Esophagus muscularis mucosa (tissue), 4 donors: ENCODE measurements at regions not wholly inside any gene's neighbourhood (a gene's known extent, or its start where the extent isn't known, plus 50 kb on each side); places are given as distances from the start of the nearest gene placed in this dataset.

Experiments
- DNase-seq: peaks from one replicate; pipeline ENCODE4 v3.0.0-alpha.2; 2017; ENCODE audit errors: extremely low spot score
- H3K27ac ChIP-seq, 4 donors: fragments of 200-600 bp; sonication (generic); replicated peaks in 1 of 4; 1 replicate in 3 of 4; 2 replicates in 1 of 4; pipeline ENCODE4 v1.5.1; 2016 to 2019; ENCODE audit warnings: mild to moderate bottlenecking in 1 of 4
- H3K27me3 ChIP-seq, 4 donors: fragments of 200-600 bp; sonication (generic); one replicate each; pipeline versions ENCODE4 v1.5.1 to v1.6.0; 2016 to 2019
- H3K36me3 ChIP-seq, 4 donors: fragments of 200-600 bp; sonication (generic); one replicate each; pipeline ENCODE4 v1.5.1; 2016 to 2019
- H3K4me1 ChIP-seq, 4 donors: fragments of 200-600 bp; sonication (generic); one replicate each; pipeline ENCODE4 v1.5.1; 2016 to 2019
- H3K4me3 ChIP-seq, 4 donors: fragments of 200-600 bp; sonication (generic); 1 replicate in 2 of 4; 2 replicates in 2 of 4; pipeline ENCODE4 v1.5.1; 2016 to 2019; ENCODE audit warnings: mild to moderate bottlenecking in 4 of 4, moderate library complexity in 1 of 4
- H3K9me3 ChIP-seq, 4 donors: fragments of 200-600 bp; sonication (generic); 1 replicate in 3 of 4; 2 replicates in 1 of 4; pipeline ENCODE4 v1.5.1; 2016 to 2019
- CTCF ChIP-seq, 3 experiments: fragments of 200-600 bp in 2 of 3; fragments of 450-650 bp in 1 of 3; sonication (generic) in 2 of 3; IDR thresholded peaks; one replicate each; pipeline ENCODE4 v1.5.1; 2017 to 2019; ENCODE audit warnings: antibody characterized with exemption in 3 of 3, mild to moderate bottlenecking in 2 of 3, moderate library complexity in 1 of 3
- EP300 ChIP-seq: sonication (generic); formaldehyde crosslinking; IDR thresholded peaks from one replicate; pipeline ENCODE4 v1.6.1; 2017; ENCODE audit warnings: antibody characterized with exemption
- POLR2A ChIP-seq: fragments of 450-650 bp; IDR thresholded peaks from one replicate; pipeline ENCODE4 v1.6.1; 2017; ENCODE audit warnings: antibody characterized with exemption, moderate library complexity, mild to moderate bottlenecking, low read depth
- POLR2AphosphoS5 ChIP-seq, 2 donors: sonication (generic); formaldehyde crosslinking; IDR thresholded peaks; one replicate each; pipeline ENCODE4 v1.6.1; 2017; ENCODE audit warnings: antibody characterized with exemption in 2 of 2
- WGBS: methylation state at CpG from one replicate; pipeline ENCODE4 v1.1.5; 2018; 5-methylcytosine and 5-hydroxymethylcytosine counted together
- intact Hi-C: fragments of 100-400 bp; cut with DNase I; formaldehyde crosslinking; loops from one replicate; pipeline ENCODE4 v1.15.1; 2023

- Histone ChIP-seq H3K27ac (no peak overlapping the region), H3K36me3 (no peaks in the 10 kb centered on the region), H3K9me3 (no peaks in the 10 kb centered on the region), H3K4me1 (peaks cover 0 to 6% (median 0%) of the 10 kb centered on the region in 4 donors), H3K27me3 (no peaks in the 10 kb centered on the region), H3K4me3 (no peak overlapping the region)
- intact Hi-C loops, result no loop called here
- no peak for TF ChIP-seq EP300
- TF ChIP-seq POLR2A, result no peak
- no peak for TF ChIP-seq CTCF (IDR thresholded peaks at IDR 0.05)
- TF ChIP-seq POLR2AphosphoS5 (IDR thresholded peaks at IDR 0.05), result no peak
- DNase-seq, result no peak
- 76% methylated on average over 3 of the region's 3 CpGs for WGBS
Observed at GRCh38 chr7:33729726-33730125, 175.6 kb upstream of the BMPER start.

GRCh38 chr7:33730958-33731357 lies 174.4 kb upstream of the BMPER start:
- H3K4me1 ChIP-seq, result peaks cover 0 to 5% (median 0%) of the 10 kb centered on the region in 4 donors
- TF ChIP-seq POLR2A (no peak), CTCF (IDR thresholded peaks at IDR 0.05) (no peak), EP300 (no peak), POLR2AphosphoS5 (IDR thresholded peaks at IDR 0.05) (no peak)
- no peak overlapping the region for H3K27ac ChIP-seq
- H3K36me3 ChIP-seq, result no peaks in the 10 kb centered on the region
- no peak for DNase-seq
- 76% methylated on average over 2 of the region's 4 CpGs for WGBS
- intact Hi-C loops, result no loop called here
- H3K27me3 ChIP-seq, result no peaks in the 10 kb centered on the region
- no peak overlapping the region for H3K4me3 ChIP-seq
- no peaks in the 10 kb centered on the region for H3K9me3 ChIP-seq

GRCh38 chr7:33731912-33732311 lies 173.4 kb upstream of the BMPER start:
- H3K4me1 ChIP-seq, result no peaks in the 10 kb centered on the region
- no peaks in the 10 kb centered on the region for H3K36me3 ChIP-seq
- TF ChIP-seq POLR2AphosphoS5 (IDR thresholded peaks at IDR 0.05), result no peak
- TF ChIP-seq POLR2A, result no peak
- no peak overlapping the region for H3K4me3 ChIP-seq
- no peaks in the 10 kb centered on the region for H3K27me3 ChIP-seq
- DNase-seq, result no peak
- 86% methylated on average over 5 of the region's 5 CpGs for WGBS
- H3K9me3 ChIP-seq, result no peaks in the 10 kb centered on the region
- H3K27ac ChIP-seq, result no peak overlapping the region
- intact Hi-C loops, result no loop called here

GRCh38 chr7:33732462-33732861 lies 172.9 kb upstream of the BMPER start:
- Histone ChIP-seq H3K9me3 (no peaks in the 10 kb centered on the region), H3K4me3 (no peak overlapping the region), H3K27me3 (no peaks in the 10 kb centered on the region), H3K4me1 (no peaks in the 10 kb centered on the region), H3K36me3 (no peaks in the 10 kb centered on the region), H3K27ac (no peak overlapping the region)
- TF ChIP-seq POLR2A (no peak), EP300 (no peak), CTCF (IDR thresholded peaks at IDR 0.05) (no peak), POLR2AphosphoS5 (IDR thresholded peaks at IDR 0.05) (no peak)
- no peak for DNase-seq
- 95% methylated on average over 2 of the region's 2 CpGs for WGBS
- intact Hi-C loops, result no loop called here

- WGBS, result 84% methylated on average over 16 of the region's 16 CpGs
- Histone ChIP-seq H3K36me3 (no peaks in the 10 kb centered on the region), H3K9me3 (no peaks in the 10 kb centered on the region), H3K27me3 (no peaks in the 10 kb centered on the region), H3K4me3 (no peak overlapping the region), H3K4me1 (no peaks in the 10 kb centered on the region), H3K27ac (no peak overlapping the region)
- TF ChIP-seq CTCF (IDR thresholded peaks at IDR 0.05) (no peak), EP300 (no peak), POLR2A (no peak), POLR2AphosphoS5 (IDR thresholded peaks at IDR 0.05) (no peak)
- DNase-seq, result no peak
- intact Hi-C loops, result no loop called here
Observed at GRCh38 chr7:33733870-33734650, 171.3 kb upstream of the BMPER start.
